ENCODE measurements at regions not wholly inside any gene's neighbourhood (a gene's known extent, or its start where the extent isn't known, plus 50 kb on each side); places are given as distances from the start of the nearest gene placed in this dataset.

DNA sequence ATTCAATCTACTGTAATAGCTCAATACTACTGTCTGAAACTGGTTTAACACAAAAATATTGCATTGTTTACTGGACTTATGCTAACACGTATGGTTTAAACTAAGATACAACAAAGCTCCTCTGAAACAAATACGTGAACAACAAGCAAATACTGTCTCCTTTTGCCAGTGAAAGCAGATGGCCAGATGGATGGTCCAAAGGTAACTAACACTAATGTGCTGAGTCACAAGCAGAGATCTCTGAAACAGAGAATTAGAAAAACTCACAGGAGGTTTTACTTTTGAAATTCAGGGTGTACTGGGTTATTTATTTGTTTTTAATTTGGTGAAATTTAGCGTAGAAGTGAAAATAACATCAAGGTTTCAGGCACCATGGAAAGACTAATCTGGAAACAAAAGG, 124.3 kb upstream of the SOX4 start:
- DNase-seq (ENCODE audit: low spot score), result no peak

DNA sequence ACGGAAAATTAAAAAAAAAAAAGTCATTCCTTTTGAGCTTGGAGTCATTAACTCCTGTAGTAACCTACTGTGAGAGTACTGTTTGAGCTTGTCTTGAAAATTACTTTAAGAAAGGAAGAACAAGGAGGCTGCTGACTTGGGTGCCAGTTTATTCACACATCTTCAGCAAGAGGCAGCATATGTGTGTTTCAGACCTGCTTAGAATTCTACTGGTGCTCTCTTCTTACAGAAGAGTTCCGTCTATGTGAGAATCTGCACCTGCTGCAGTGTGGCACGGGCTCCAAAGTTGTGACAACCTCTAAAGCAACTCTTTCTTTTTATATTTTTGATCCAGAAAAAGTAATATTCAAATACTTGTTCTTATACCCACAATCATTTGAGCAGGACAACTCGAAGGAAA, 117.4 kb upstream of the SOX4 start:
- DNase-seq (ENCODE audit: low spot score), result no peak

DNA sequence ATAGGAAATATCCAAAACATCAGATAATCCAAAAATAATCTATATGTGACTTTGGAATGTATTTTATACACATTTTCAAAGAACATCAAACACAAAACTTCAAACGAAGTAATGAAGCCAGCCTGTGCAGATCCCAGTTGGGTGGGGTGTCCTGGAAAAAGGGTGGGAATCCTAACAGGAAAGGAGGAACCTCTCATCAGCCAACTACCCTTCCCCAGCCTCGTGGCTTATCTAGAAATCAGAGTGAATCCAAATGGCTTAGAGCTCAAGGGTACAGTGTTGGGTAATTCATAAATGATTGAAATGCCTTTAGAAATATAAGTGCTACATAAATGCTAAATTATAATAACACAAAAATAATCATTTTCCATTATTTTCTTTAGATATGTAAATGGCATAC, 115.1 kb upstream of the SOX4 start:
- no peak for DNase-seq (ENCODE audit: low spot score)

DNA sequence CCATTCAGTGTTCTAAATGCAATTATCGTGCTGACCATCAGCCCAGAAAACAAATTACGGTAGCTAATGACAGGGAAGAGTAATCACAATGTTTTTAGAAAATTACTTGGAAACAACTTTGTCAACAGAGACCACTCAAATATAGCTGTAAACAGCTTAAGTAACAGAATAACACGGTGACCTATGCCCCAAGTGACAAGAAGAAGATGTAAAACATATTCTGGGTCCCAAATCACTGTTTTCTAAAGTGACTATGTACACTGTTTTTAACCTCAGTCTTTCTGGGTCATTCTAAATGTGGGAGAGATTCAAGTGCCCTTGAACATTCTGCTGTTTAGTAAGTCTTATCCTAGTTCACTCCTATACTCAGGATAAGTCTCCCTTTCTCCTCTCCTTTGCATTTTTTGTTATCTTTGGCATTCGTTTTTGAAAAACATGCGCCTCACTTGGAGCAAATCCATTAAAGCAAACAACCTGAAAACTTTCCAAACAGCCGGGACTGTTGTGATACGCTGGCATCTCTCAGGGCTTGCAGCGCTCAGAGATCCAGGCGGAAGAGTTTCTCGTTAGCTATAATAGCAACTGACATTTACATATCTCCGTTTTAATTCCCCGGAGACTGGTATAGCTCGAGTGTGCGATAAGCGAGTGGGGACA, 114.5 kb upstream of the SOX4 start:
- no peak for DNase-seq (ENCODE audit: low spot score)

DNA sequence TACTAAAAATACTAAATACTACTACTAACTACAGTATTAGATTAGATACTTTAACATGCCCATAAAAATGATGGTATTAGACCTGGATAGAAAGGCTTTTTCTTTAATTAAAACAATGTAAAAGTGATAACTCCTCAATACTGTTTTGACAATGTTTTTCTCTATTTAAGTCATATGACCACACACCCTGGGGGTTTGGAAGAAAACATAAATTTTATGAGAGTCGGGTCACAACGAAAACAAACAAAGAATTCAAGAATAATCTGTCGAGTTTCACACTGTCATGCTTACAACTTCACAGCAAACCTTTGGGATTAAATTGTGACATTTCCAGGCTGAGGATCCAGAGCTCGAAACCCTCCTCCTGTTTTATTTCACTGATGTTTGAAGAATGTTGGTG, 107.4 kb upstream of the SOX4 start:
- no peak for DNase-seq (ENCODE audit: low spot score)

DNA sequence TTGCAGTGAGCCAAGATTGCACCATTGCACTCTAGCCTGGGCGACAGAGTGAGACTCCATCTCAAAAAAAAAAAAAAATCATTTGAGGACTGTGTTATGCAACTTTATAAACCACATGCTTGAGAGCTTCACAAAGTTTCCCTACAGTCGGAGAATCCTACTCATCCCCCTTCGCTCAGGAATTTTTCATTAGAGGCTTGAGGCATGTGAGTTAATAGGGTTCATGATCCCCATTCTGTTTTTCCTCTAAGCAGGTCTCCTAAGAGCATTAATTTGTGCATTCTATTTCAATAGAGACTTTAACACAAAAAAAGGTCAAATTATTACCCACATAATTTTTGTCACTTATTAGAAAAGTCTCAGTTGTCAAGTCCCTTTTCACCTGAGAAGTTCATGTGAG, 103.7 kb upstream of the SOX4 start:
- DNase-seq (ENCODE audit: low spot score), result no peak

DNA sequence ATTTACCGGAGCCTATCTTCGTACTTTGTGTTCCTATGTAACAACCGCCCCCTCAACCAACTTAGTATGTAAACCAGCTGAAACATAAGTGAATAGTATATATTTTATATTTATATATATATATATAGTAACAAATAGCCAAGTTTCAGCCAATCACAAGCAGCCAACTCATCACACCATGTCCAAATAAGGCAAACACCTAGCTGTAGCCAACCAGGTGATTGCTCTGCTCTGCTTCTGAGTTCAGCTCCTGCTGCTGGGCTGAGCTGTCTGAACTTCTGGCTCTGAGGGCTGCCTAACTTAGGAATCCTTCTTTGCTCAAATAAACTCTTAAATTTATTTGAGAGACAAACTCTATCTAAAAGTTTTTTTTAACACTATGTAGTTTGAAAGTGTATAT, 101.6 kb upstream of the SOX4 start:
- DNase-seq (ENCODE audit: low spot score), result no peak

DNA sequence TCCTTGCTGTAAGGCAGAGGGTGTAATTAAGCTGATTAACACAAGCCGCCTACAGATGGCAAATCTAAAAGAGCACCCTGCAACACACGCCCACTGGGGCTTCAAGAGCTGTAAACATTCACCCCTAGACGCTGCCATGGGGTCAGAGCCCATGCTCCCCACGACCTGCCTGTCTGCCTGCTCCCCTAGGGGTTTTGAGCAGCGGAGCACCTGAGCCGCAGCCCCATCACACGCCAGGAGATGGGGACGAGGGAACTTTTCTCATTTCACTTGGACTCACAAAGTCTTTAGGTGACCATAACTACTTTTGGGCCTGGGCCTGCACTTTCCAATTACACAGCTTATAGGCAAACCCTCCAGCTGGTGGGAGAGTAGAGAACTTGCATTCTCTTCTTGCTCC, 99.0 kb upstream of the SOX4 start:
- no peak for DNase-seq (ENCODE audit: low spot score)

DNA sequence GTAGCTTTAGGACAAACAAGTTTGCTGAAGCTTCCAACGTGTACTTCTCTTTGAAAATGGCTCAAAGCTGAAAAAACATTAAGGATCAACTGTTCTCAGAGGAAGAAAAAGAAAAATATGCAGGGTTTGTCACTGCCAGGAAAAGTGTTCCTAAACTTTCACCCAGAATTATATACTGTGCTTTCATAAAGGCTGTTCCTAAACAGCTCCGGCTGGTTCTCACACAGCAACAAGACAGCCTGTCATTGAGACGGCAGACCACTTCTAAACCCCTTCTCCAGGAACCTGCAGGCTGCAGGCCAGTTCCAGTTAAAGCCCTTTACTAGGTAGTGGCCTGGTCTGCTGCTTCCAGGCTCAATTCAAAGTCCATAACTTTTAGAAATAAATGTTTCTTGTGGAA, 97.4 kb upstream of the SOX4 start:
- no peak for DNase-seq (ENCODE audit: low spot score)

DNA sequence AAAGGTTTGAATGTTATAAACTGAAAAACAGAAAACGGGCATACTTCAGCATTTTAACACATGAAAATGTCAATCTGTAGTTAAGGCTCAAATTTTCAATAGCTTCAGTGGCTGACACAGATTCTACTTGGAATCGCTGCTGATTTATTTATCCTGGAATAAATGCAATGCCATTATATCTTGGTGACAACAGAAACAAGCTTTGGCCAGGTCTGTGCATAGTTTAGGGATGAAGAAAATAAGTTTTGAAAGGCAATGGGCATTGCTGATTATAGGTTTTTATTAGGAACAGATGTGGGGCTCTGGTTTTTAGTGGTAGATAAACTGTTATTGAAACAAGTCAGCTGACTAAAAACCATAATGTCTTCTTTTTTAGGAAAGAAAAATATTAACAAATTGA, 96.8 kb upstream of the SOX4 start:
- DNase-seq (ENCODE audit: low spot score), result no peak

DNA sequence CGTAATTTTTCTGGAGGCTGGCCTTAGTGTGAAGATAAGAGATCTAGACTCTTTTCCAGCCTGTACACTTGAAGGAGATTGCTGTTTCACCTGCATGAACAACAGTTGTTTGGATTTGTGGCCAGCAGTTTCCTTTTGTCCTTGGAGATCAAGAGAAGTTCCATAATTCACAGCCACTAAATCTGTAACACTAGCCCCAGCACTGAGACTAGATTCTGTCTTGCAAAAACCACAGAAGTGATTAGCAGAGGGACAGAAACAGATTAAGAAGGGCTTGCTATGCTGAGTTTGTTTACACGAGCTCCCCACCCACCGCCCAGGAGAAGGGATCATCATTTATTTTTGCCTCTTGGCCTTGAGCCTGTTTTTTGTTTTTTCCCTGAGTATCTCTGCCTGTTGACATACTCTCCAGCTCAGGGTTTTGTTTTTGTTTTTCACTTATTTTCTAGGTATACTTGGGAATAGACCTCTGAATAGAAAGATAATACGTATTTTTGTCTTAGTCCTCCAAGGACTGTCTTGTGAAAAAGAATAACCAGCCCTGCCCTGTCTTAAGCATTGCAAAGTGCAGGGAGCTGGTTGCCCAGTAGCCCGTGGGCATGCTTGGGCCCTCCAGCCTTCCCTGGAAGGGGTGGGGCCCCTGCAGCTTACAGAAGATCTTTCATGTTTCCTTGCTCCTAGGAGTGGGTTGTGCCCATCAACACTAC, 93.1 kb upstream of the SOX4 start:
- no peak for DNase-seq (ENCODE audit: low spot score)

DNA sequence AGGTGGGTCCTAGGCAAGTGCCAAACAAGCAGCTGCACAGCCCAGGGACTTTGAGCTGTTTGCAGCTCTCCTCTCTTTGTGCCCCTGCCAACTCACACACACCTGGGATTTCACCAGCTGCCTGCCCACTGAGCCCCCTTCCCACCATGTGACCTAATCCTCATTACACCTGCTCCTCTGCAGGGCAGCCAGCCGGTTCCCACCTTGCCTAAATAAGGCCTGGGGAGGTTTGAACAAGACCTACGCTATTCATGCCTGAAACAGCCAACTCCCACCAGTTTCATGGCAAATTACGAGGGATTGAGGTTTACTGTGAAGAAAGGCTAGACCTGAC, 92.6 kb upstream of the SOX4 start:
- no peak for DNase-seq (ENCODE audit: low spot score)

DNA sequence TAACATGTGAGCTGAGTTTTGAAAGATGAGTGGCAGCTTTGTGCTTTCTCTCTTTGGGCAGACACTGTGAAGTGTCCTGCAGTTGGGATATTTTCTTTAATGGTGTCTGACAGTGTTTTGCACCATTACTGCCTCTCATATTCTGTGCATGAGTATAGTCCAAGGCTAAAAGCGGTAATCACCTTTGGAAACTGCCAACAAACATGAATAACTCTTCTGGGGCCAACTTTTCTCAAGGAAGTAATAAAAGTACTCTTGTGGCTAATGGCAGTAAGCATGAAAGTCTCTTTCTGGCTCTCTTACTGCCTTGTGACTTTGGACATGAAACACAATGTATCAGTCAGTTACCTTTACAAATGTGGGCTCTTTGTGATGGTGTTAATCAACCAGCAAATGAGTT, 91.7 kb upstream of the SOX4 start:
- no peak for DNase-seq (ENCODE audit: low spot score)

DNA sequence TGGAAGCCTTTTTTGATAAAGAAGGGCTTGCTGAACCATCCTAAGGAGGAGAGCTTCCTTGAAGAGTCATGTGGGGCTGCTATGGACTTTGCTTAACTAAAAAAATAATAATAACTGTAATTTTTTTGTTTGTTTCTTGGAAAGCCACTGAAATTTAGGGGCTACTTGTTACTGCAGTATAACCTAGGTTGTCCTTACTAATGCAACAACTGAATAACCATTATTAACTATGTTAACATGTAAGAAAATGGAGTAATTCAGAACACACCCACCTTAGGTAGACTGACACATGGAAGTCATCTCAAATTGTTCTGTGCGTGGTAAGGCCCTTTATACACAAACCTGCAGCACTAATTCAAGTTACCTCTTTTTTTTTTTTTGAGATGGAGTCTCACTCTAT, 90.9 kb upstream of the SOX4 start:
- DNase-seq (ENCODE audit: low spot score), result no peak

DNA sequence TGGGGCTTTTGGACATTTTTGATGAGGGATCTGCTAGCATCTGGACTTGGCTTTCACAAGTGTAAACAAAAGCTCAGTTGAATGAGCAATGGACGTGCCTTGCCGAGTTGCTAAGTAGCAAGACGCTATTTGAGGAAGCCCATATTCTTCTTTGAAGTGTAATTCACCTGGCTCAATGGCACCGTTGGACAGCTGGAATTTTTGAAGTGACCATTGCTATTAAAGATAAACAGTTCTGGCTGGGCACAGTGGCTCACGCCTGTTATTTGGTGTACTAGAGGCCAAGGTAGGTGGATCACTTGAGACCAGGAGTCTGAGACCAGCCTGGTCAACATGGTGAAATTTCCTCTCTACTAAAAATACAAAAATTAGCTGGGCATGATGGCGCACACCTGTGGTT, 88.8 kb upstream of the SOX4 start:
- no peak for DNase-seq (ENCODE audit: low spot score)

DNA sequence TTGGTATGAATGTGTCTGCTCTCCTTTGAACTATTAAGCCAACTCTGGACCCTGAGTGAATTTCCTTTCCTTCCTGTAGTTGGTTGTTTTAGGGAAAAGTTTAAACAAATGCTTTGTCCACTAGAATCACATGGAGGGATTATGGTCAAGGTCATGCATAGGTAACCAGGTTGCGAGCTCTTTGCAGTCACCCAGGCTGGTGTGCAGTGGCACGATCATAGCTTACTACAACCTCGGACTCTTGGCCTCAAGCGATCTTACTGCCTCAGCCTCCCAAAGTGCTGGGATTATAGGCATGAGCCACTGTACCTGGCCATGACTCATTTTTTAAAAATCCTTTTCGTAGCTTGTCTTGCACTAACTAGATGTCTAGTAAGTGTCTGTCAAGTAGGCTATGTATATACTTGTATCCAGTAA, 88.0 kb upstream of the SOX4 start:
- DNase-seq (ENCODE audit: low spot score), result no peak

DNA sequence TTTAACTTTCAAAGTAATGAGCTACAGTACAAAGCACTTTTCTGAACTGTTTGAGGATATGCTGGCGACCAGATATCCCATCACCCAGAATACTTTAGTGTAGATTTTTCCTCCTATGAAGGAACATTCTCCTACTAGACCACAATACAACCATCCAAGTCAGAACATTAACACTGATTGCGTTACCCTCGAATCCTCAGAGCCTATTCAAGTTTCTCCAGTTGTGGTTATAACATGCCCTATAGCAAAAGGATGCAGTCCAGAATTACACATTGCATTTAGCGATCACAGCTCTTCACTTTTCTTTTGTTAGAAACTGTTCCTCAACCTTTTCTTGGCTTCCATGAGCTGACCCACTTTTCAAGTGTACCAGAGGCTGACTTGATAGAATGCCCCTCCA, 87.4 kb upstream of the SOX4 start:
- DNase-seq (ENCODE audit: low spot score), result no peak

DNA sequence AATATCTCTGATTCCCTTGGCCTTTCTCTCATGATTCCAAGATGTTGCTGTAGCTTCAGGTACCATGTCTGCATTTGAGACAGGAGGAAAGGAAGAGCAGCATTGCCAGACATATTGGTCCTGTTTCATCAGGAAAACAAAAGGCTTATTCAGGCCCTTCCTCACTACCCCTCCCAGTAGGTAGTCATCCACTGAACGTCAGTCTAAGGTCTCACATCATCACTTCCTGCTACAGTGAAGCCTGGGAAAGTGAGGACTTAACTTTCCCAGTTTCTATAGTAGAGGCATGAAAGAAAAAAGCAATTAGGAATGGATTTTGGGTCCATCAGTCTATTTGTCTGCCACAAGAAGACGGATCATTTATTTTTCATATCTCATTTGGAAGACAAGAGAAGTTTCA, 85.7 kb upstream of the SOX4 start:
- DNase-seq (ENCODE audit: low spot score), result no peak

DNA sequence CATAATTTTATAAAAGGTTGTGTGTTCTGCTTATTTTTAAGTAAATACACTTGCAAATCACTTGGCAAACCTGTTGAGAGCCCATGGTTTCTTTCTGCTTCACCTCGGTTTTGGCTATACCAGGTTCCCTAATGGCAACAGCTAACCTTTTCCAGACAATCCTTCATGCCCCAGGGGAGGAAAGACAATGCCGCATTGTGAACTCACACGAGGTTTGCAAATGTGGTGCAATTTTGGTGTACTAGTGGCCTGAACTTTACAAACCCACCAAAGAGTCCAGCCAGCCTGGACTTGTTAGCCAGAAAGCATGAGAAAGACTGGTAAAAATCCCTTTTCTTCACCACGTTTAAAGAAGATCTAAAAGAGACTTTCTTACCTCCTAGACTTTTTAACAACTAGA, 84.8 kb upstream of the SOX4 start:
- no peak for DNase-seq (ENCODE audit: low spot score)

DNA sequence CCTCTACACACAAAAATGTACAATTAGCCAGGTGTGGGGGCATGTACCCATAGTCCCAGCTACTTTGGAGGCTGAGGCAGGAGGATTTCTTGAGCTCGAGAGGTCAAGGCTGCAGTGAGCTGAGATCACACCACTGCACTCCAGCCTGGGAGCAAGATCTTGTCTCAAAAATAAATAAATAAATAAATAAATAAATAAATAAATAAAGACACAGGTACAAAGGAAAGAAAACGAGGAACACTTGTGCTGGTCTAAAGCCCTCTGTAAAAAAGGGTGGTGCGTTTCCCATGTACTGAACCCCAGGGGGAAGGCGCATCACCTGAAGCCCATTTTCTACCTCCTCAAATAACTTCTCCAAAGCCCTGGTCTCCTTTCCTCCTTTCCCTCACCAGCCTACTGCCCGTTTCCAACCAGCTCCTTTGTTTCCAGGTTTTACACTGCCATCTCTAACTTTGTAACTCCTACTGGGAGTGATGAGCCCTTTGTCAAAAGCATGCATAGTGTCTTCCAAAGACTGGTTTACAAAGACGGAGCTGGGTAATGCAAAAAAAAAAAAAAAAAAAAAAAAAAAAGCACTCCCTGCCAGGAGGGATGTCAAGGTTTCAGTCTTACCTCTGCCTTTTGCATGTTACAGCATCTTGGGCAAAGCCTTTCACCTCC, 81.5 kb upstream of the SOX4 start:
- no peak for DNase-seq (ENCODE audit: low spot score)

DNA sequence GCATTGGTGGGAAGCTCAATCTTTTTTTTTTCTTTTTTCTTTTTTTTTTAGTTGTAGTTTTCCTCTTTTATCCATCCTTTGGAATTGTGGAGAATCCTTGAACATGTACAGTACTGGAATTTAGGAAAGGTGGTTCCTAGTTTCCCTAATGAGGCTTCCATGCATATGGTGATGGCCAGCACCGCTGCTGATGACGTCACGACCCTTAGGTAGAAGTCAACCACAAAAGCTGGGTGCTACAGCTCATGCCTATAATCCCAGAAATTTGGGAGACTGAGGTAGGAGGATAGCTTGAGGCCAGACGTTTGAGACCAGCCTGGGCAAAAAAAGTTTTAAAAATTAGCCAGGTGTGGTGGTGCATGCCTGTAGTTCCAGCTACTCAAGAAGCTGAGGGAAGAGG, 79.3 kb upstream of the SOX4 start:
- DNase-seq (ENCODE audit: low spot score), result no peak

DNA sequence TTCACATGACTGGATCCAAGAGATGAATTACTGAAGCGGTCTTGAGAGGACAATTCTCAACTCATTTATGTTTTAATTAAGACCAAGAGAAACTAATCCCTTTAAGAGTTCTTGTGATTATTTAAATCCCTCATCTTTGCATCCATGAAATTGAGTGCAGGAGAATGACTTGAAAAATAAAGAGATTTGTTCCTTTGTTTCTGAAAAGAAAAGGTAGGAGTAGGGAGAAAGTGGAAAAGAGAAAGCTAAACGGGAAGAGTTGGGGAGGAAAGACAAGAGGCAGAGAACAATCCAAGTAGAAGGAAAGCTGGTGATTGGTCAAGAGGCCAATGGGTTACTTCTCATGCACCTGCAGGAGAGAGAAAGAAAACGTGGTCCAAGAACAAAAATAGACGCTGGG, 75.2 kb upstream of the SOX4 start:
- no peak for DNase-seq (ENCODE audit: low spot score)

DNA sequence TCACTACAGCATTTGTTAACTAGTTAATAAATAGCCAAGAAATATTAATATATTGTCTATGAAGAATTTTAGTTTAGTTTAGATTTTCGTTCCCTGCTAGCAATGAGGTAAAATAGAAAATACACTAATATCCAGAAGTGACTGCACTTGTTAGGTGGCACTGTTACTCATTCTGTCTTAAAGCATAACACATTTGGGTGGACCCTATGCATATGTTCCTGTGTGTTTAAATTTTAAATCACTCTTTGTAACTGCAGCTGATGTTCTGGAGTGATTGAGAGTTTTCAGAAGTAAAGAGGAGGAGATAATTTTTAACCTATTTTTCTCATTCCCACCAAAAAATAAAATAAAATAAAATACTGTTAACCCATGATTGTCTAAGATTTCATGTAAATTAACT, 73.9 kb upstream of the SOX4 start:
- no peak for DNase-seq (ENCODE audit: low spot score)

DNA sequence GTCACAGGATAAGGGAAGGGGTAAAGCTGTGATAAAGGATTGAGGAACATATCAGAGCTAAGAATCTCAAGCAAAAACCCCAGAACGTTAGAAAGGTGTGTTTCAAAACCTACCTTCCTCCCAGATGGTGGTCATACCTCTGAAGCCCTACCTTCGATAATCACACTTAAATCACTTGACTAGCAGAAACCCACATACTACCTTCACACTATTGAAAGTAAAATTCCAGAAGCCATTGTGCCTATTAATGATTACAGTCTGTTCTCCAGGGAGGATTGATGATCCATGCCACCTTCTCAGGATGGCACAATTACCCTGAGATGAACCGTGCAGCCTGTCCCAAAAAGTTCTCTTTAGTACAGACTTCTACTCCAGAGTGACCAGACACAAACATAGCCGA, 72.3 kb upstream of the SOX4 start:
- no peak for DNase-seq (ENCODE audit: low spot score)
